ENCODE measurements at regions not wholly inside any gene's neighbourhood (a gene's known extent, or its start where the extent isn't known, plus 50 kb on each side); places are given as distances from the start of the nearest gene placed in this dataset.

DNA sequence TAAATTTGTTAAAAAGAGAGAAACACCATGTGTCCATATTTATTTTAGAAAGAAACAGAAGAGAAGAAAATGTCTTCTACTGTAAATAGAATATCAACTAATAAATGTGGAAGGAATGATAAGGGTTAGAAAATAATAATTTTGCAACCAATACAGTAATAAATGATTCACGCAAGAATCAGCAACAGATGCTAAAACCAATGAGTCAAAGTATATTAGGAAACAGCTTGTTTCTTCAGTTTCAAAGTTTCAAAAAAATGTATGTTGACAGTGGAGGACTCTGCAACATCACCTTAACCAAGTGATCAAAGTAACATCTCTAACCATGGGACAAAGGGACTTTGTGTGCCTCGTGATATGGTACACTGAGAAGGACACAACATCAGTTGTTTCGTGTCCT lies 147.0 kb downstream of the TWIST2 start:
- intact Hi-C loops (cut with DNase I; ENCODE audit: low total_unique reads), result no loop called here
- Histone ChIP-seq H3K9me3 (no peaks in the 10 kb centered on the region), H3K36me3 (ENCODE audit: low read depth, missing control alignments) (no peaks in the 10 kb centered on the region), H3K27me3 (no peaks in the 10 kb centered on the region), H3K4me1 (peaks cover 11% of the 10 kb centered on the region), H3K4me3 (no peak overlapping the region), H3K27ac (no peak overlapping the region)
- 81 to 93% methylated on average over 3 of the region's 3 CpGs for whole genome bisulfite sequencing, 2 donors
- no peak for TF ChIP-seq POLR2A (IDR thresholded peaks at IDR 0.05)
- TF ChIP-seq, protein P1, sequence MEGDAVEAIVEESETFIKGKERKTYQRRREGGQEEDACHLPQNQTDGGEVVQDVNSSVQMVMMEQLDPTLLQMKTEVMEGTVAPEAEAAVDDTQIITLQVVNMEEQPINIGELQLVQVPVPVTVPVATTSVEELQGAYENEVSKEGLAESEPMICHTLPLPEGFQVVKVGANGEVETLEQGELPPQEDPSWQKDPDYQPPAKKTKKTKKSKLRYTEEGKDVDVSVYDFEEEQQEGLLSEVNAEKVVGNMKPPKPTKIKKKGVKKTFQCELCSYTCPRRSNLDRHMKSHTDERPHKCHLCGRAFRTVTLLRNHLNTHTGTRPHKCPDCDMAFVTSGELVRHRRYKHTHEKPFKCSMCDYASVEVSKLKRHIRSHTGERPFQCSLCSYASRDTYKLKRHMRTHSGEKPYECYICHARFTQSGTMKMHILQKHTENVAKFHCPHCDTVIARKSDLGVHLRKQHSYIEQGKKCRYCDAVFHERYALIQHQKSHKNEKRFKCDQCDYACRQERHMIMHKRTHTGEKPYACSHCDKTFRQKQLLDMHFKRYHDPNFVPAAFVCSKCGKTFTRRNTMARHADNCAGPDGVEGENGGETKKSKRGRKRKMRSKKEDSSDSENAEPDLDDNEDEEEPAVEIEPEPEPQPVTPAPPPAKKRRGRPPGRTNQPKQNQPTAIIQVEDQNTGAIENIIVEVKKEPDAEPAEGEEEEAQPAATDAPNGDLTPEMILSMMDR (IDR thresholded peaks at IDR 0.05), result no peak
- DNase-seq, result no peak

DNA sequence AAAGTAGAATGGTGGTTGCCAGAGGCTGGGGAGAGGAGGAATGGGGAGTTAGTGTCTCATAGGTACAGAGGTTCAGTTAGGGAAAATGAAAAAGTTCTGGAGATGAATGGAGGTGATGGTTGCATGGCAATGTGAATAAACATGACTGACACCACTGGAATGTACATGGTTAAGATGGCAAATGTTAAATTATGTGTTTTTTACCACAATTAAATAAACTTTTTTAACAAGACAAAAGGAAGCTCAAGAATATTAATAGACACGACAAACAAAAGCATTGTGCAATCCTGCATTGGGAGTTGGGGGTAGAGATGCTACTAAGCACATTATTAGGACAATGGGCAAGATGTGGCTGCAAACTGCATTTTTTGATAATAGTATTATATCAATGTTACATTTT lies 147.7 kb downstream of the TWIST2 start:
- Histone ChIP-seq H3K9me3 (no peaks in the 10 kb centered on the region), H3K4me3 (no peak overlapping the region), H3K27me3 (no peaks in the 10 kb centered on the region), H3K27ac (no peak overlapping the region), H3K4me1 (peaks cover 11% of the 10 kb centered on the region), H3K36me3 (ENCODE audit: low read depth, missing control alignments) (no peaks in the 10 kb centered on the region)
- 94 to 95% methylated on average over 1 of the region's 1 CpG for WGBS, 2 donors
- DNase-seq, result no peak
- intact Hi-C loops (cut with DNase I; ENCODE audit: low total_unique reads), result no loop called here
- TF ChIP-seq POLR2A (IDR thresholded peaks at IDR 0.05), result no peak
- TF ChIP-seq, protein P1 (IDR thresholded peaks at IDR 0.05), result no peak

DNA sequence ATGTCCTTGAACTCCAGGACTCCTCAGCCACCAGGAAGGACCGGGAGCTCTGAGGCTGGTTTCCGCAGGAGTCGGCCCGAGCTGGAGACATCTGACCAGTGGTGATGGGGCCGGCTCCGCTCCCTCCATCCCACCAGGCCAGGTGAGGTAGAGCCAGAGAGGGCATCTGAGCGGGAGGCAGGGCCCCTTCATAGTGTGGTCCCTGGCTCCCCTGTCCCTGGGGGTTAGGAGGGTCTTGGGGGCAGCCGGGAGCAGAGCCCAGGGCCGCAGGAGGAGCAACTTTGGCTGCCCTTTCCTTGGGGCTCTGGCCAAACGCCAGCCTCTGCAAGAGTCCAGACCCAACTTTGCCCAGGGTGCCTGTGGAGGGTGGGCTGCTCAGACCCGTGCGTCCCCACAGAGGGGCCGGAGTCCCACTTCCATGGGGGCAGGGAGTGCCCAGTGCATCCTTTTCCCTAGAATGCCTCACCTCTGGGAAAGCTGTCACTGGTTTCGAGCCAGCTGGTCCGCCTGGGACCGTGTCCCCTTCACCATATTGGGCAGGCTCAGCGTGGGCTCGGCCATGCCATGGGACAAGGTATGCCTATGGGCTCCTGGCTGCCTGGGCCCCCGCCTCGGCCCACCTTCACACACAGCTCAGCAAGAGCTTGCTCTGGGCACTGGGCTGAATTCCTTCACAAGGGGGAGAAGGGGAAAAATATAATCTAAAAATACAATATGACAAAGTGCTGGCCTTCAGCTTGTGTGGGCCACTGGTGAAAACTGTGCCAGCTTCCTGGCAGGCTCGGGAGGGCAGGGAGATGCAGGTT lies 148.6 kb downstream of the TWIST2 start:
- intact Hi-C loops (cut with DNase I; ENCODE audit: low total_unique reads), result no loop called here
- Histone ChIP-seq H3K4me3 (no peak overlapping the region), H3K27me3 (no peaks in the 10 kb centered on the region), H3K27ac (no peak overlapping the region), H3K36me3 (ENCODE audit: low read depth, missing control alignments) (no peaks in the 10 kb centered on the region), H3K4me1 (peaks cover 11% of the 10 kb centered on the region), H3K9me3 (no peaks in the 10 kb centered on the region)
- 85 to 90% methylated on average over 10 to 21 of the region's 21 CpGs for WGBS, 2 donors
- DNase-seq, result no peak
- TF ChIP-seq, protein P1 (IDR thresholded peaks at IDR 0.05), result no peak
- no peak for TF ChIP-seq POLR2A (IDR thresholded peaks at IDR 0.05)

DNA sequence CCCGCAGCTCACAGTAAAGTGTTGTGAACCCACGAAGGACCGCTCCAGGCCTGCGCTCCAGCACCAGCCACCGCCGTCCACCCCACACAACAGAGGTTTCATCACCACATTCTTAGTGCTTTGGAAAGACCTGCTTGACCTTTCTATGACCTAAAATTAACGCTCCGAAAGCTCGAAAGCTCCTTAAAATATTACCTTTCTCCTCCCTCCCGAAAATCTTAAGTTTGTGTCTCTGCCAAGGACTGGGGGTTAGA lies 149.2 kb downstream of the TWIST2 start:
- 80 to 83% methylated on average over 10 of the region's 10 CpGs for WGBS, 2 donors
- no peak for DNase-seq
- no peak overlapping the region for H3K27ac ChIP-seq

More for the DNA sequence above, 149.2 kb downstream of the TWIST2 start:
- no peaks in the 10 kb centered on the region for H3K27me3 ChIP-seq
- intact Hi-C loops (cut with DNase I; ENCODE audit: low total_unique reads), result no loop called here
- H3K4me3 ChIP-seq, result no peak overlapping the region
- peaks cover 11% of the 10 kb centered on the region for H3K4me1 ChIP-seq
- H3K9me3 ChIP-seq, result no peaks in the 10 kb centered on the region
- TF ChIP-seq, protein P1 (IDR thresholded peaks at IDR 0.05), result no peak
- no peak for TF ChIP-seq POLR2A (IDR thresholded peaks at IDR 0.05)
- H3K36me3 ChIP-seq (ENCODE audit: low read depth, missing control alignments), result no peaks in the 10 kb centered on the region

Measured in testis (tissue), 2 donors.